HG02870 (cell line): ENCODE measurements at regions not wholly inside any gene's neighbourhood (a gene's known extent, or its start where the extent isn't known, plus 50 kb on each side); places are given as distances from the start of the nearest gene placed in this dataset.
"Not testable (repeated sequence)": the region's sequence is repeated elsewhere in the genome, so short reads cannot be mapped to it uniquely, and the experiment has no call there.

Source experiments
- ATAC-seq: cut with Tn5 transposase; IDR thresholded peaks from one replicate; pipeline ENCODE4 v1.9.1; 2021; ENCODE audit warnings: mild to moderate bottlenecking, moderate library complexity; ENCODE audit not compliant: unreplicated experiment

- no peak for ATAC-seq
These were observed 228.4 kb upstream of the BTBD3 start for GRCh38 chr20:11689262-11689661.

- no peak for ATAC-seq
These were observed 225.9 kb upstream of the BTBD3 start for GRCh38 chr20:11691766-11692165.

GRCh38 chr20:11692567-11692966 is 225.1 kb upstream of the BTBD3 start:
- no peak for ATAC-seq

DNA sequence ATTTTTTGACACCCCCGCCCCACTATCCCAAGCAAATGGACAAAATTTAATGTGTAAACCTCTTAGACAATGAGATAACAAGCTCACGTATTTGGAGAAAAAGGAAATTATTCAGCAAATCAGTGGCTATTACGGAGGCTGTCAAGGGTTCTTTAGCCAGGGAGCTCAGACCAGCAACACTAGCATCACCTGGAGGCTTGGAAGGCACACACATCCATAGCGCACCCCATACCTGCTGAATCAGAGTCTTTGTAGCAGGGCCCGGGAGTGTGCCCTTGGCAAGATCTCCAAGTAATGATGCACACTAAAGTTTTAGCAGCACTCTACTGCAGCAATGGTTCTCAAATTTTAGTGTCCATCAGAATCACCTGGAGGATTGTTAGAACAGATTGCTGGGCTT is 223.2 kb upstream of the BTBD3 start:
- ATAC-seq, result no peak

GRCh38 chr20:11697055-11697454 is 220.6 kb upstream of the BTBD3 start:
- ATAC-seq, result no peak

GRCh38 chr20:11697646-11698045 is 220.0 kb upstream of the BTBD3 start:
- no peak for ATAC-seq

GRCh38 chr20:11698124-11698523 is 219.6 kb upstream of the BTBD3 start:
- no peak for ATAC-seq

DNA sequence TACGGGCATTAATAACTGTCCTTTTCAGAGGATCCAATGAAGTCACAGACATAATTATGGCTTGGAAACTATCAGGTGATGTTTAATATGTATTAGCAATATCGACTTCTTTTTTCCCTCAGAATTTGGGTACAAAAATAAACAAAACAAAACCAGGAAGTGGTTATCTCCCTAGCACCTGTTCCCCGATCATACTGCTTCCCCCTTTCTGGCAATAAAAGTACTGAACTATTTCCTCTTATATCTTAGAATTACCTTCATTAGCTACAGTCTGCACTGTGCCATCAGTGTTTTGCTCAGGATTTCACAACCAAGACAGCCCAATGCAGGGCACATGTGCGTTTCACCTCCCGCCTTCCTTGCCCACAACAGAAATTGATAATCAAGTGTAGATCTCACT is 216.9 kb upstream of the BTBD3 start:
- no peak for ATAC-seq

GRCh38 chr20:11702721-11703518 is 214.8 kb upstream of the BTBD3 start:
- no peak for ATAC-seq

GRCh38 chr20:11705512-11705911 is 212.2 kb upstream of the BTBD3 start:
- no peak for ATAC-seq

- not testable (repeated sequence) for ATAC-seq
These were observed 209.5 kb upstream of the BTBD3 start for GRCh38 chr20:11708223-11708622.

- ATAC-seq, result no peak
These were observed 206.5 kb upstream of the BTBD3 start for GRCh38 chr20:11711214-11711613.

GRCh38 chr20:11712639-11713160 is 205.0 kb upstream of the BTBD3 start:
- no peak for ATAC-seq

GRCh38 chr20:11714886-11715285 is 202.8 kb upstream of the BTBD3 start:
- ATAC-seq, result no peak

- no peak for ATAC-seq
These were observed 201.3 kb upstream of the BTBD3 start for GRCh38 chr20:11716239-11716944.

DNA sequence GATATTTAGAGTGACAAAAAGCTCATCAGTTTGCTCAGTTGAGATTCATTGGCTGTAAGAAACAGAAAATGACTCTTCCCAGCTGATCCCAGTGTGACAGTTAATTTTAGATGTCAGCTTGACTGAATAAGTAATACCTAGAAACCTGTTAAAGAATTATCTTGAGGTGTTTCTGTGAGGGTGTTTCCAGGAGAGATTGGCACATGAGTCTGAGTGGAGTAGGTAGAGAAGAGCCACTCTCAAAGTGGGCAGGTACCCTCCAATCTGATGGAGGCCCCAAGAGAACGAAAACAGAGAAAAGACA is 200.8 kb upstream of the BTBD3 start:
- ATAC-seq, result no peak

DNA sequence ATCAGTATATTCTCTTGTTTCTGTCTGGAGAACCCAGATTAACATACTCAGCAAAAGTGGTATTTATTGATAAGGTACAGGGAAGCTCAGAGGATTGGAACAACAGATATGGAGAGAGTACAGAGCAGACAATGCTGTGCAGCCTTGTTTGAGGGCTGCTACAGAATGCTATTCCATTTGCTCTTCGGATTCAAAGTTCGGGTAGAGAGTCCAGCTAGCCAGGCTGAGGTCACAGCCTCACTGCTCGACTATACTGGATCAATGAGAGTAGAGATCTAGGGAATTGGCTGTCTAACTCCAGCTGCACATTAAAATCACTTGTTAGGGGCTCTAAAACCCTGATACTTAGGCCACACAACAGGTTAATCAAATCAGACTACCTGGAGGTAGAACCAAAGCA is 200.1 kb upstream of the BTBD3 start:
- ATAC-seq, result no peak

- ATAC-seq, result no peak
These were observed 199.1 kb upstream of the BTBD3 start for GRCh38 chr20:11718474-11719094.

DNA sequence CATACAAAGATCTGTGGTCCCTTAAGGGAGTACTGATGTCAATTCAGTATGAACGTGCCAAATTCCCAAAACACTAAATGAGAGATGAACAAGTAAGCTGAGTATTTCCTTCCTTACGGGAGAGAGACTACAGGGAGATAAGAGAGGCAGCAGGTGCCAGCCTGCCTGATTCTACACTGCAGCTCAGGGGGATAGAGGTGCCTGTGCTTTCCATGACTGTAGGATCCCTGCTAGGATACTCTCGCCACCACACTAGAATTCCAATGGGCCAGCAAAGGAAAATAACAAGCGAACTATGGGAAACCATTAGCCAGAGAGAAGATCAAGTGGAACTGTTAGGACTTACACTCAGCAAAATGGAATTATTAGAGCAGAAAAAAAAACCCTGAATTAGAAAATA is 198.5 kb upstream of the BTBD3 start:
- no peak for ATAC-seq

DNA sequence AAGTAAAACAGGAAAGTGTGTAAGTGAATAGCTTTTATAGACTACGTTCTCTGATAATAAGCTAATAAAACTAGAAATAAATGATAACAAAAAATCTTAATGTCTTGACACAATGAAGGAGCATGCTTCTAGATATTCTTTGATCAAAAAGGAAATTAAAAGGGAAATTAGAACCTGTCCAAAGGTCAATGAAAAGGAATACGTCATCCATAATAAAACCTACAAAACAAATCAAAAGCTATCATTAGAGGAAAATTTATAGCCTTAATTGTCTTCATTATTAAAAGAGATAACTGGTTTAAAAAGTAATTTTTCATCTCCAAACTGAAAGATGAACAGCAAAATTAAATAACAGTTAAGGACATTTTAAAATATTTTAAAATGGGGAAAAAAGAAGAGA is 196.3 kb upstream of the BTBD3 start:
- ATAC-seq, result no peak

DNA sequence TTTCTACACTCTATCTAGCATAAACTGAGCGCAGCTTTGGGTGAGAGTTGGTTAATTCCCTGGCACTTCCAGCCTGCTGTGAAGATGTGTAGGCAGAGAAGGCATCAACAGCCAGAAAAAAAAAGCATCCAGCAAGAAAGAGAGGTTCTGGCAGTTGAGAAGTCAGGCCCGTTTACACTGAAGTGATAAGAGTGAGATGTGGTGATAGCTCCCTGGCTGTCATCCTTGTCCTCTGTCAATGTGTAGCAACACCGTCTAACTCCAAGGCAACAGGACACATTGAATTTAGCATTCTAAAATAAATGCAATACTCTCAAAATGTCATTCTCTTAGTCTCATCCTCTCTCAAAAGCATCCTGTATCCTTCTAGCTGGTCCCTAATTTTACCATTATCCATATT is 193.6 kb upstream of the BTBD3 start:
- ATAC-seq, result no peak

GRCh38 chr20:11726026-11726425 is 191.7 kb upstream of the BTBD3 start:
- ATAC-seq, result no peak
